ENCODE measurements at regions not wholly inside any gene's neighbourhood (a gene's known extent, or its start where the extent isn't known, plus 50 kb on each side); places are given as distances from the start of the nearest gene placed in this dataset.
"Not testable (repeated sequence)": the region's sequence is repeated elsewhere in the genome, so short reads cannot be mapped to it uniquely, and the experiment has no call there.

GRCh38 chr2:87194254-87194999 is 172.8 kb upstream of the PLGLB1 start:
- not testable (repeated sequence) for DNase-seq (ENCODE audit: low read depth); H3K4me3 ChIP-seq (ENCODE audit: low read depth, low read length)

GRCh38 chr2:87196720-87197388 is 175.2 kb upstream of the PLGLB1 start:
- H3K4me3 ChIP-seq (ENCODE audit: low read depth, low read length); DNase-seq (ENCODE audit: low read depth): not testable (repeated sequence)

GRCh38 chr2:87198422-87198821 is 176.8 kb upstream of the PLGLB1 start:
- DNase-seq (ENCODE audit: low read depth): not testable (repeated sequence)

GRCh38 chr2:87199228-87199627 is 177.6 kb upstream of the PLGLB1 start:
- not testable (repeated sequence) for DNase-seq (ENCODE audit: low read depth); H3K4me3 ChIP-seq (ENCODE audit: low read depth, low read length)

More at GRCh38 chr2:87198422-87198821, 176.8 kb upstream of the PLGLB1 start:
- not testable (repeated sequence) for H3K4me3 ChIP-seq (ENCODE audit: low read depth, low read length)

GRCh38 chr2:87204569-87205147 is 183.0 kb upstream of the PLGLB1 start:
- H3K4me3 ChIP-seq (ENCODE audit: low read depth, low read length); DNase-seq (ENCODE audit: low read depth): not testable (repeated sequence)

GRCh38 chr2:87212938-87213337 is 191.3 kb upstream of the PLGLB1 start:
- H3K4me3 ChIP-seq (ENCODE audit: low read depth, low read length); DNase-seq (ENCODE audit: low read depth): not testable (repeated sequence)

GRCh38 chr2:87217005-87217404 is 195.4 kb upstream of the PLGLB1 start:
- H3K4me3 ChIP-seq (ENCODE audit: low read depth, low read length); DNase-seq (ENCODE audit: low read depth): not testable (repeated sequence)

- TF ChIP-seq CTCF (conservative IDR thresholded peaks at IDR 0.05; ENCODE audit: low read depth, low read length): peak; percentile 25
- H3K4me3 ChIP-seq (ENCODE audit: low read depth, low read length); DNase-seq (ENCODE audit: low read depth): not testable (repeated sequence)
Observed at GRCh38 chr2:87217741-87218410, 196.2 kb upstream of the PLGLB1 start.

GRCh38 chr2:87220651-87221050 is 199.0 kb upstream of the PLGLB1 start:
- not testable (repeated sequence) for DNase-seq (ENCODE audit: low read depth); H3K4me3 ChIP-seq (ENCODE audit: low read depth, low read length)

GRCh38 chr2:87222131-87222530 is 200.5 kb upstream of the PLGLB1 start:
- not testable (repeated sequence) for H3K4me3 ChIP-seq (ENCODE audit: low read depth, low read length)
- peak; percentile 49 for DNase-seq (ENCODE audit: low read depth)

GRCh38 chr2:87223873-87224272 is 202.2 kb upstream of the PLGLB1 start:
- not testable (repeated sequence) for H3K4me3 ChIP-seq (ENCODE audit: low read depth, low read length); DNase-seq (ENCODE audit: low read depth)

- TF ChIP-seq CTCF (conservative IDR thresholded peaks at IDR 0.05; ENCODE audit: low read depth, low read length): peak; percentile 15
- peak; percentile 46 for DNase-seq (ENCODE audit: low read depth)
- H3K4me3 ChIP-seq (ENCODE audit: low read depth, low read length): not testable (repeated sequence)
Observed at GRCh38 chr2:87229091-87229689, 207.5 kb upstream of the PLGLB1 start.

- DNase-seq (ENCODE audit: low read depth); H3K4me3 ChIP-seq (ENCODE audit: low read depth, low read length): not testable (repeated sequence)
Observed at GRCh38 chr2:87229964-87230363, 208.3 kb upstream of the PLGLB1 start.

GRCh38 chr2:87235333-87235981 is 213.8 kb upstream of the PLGLB1 start:
- DNase-seq (ENCODE audit: low read depth); H3K4me3 ChIP-seq (ENCODE audit: low read depth, low read length): not testable (repeated sequence)

- H3K4me3 ChIP-seq (ENCODE audit: low read depth, low read length); DNase-seq (ENCODE audit: low read depth): not testable (repeated sequence)
Observed at GRCh38 chr2:87237570-87238336, 216.1 kb upstream of the PLGLB1 start.
